SK-N-SH (cell line): ENCODE measurements at regions not wholly inside any gene's neighbourhood (a gene's known extent, or its start where the extent isn't known, plus 50 kb on each side); places are given as distances from the start of the nearest gene placed in this dataset.

ENCODE experiments used
- CTCF ChIA-PET: fragments of 300-600, 350-600 bp; formaldehyde crosslinking; extraction: SDS; loops from one replicate; lab custom pipeline; 2021; lab: Yijun Ruan, JAX
- POLR2A ChIA-PET: fragments of 350-600 bp; sonication (Branson Sonifier 250); formaldehyde crosslinking; extraction: SDS; loops from one replicate; lab custom pipeline; 2020; ENCODE audit warnings: antibody characterized with exemption, inconsistent platforms; lab: Yijun Ruan, JAX
- DNase-seq: peaks from one replicate; pipeline ENCODE4 v3.0.0; 2012
- H2AFZ ChIP-seq: fragments of 200-600 bp; sonication (generic); 2 replicates; pipeline ENCODE4 v1.8.1; 2016; ENCODE audit warnings: antibody characterized with exemption, mild to moderate bottlenecking, low read depth
- H3F3A ChIP-seq: fragments of 200-600 bp; sonication (generic); replicated peaks from 2 replicates; pipeline ENCODE3; 2016; ENCODE audit warnings: antibody characterized with exemption, mild to moderate bottlenecking; ENCODE audit not compliant: insufficient read depth
- H3K27ac ChIP-seq, 2 experiments: fragments of 200-500 bp in 1 of 2; fragments of 200-600 bp in 1 of 2; sonication (Bioruptor generic) in 1 of 2; sonication (generic), shearing (Covaris generic) in 1 of 2; 2 replicates each; pipeline versions ENCODE4 v1.5.1 to v1.6.1; 2014 to 2016; ENCODE audit warnings: low read depth in 2 of 2, inconsistent platforms in 1 of 2, low read length in 1 of 2, mild to moderate bottlenecking in 1 of 2, mixed read lengths in 1 of 2
- H3K27me3 ChIP-seq: fragments of 200-600 bp; sonication (generic), shearing (Covaris generic); 2 replicates; pipeline ENCODE4 v1.6.1; 2016; ENCODE audit warnings: mixed run types; ENCODE audit not compliant: insufficient read depth
- H3K36me3 ChIP-seq, 2 experiments: fragments of 200-500 bp in 1 of 2; fragments of 200-600 bp in 1 of 2; sonication (Bioruptor generic) in 1 of 2; sonication (generic) in 1 of 2; replicated peaks in 1 of 2; 2 replicates each; pipeline versions ENCODE3 to v1.5.1; 2014 to 2016; ENCODE audit warnings: low read length in 1 of 2, mild to moderate bottlenecking in 1 of 2; ENCODE audit not compliant: insufficient read depth in 2 of 2, control insufficient read depth in 1 of 2
- H3K4me1 ChIP-seq, 2 experiments: fragments of 200-500 bp in 1 of 2; fragments of 200-600 bp in 1 of 2; sonication (Bioruptor generic) in 1 of 2; sonication (generic), shearing (Covaris generic) in 1 of 2; 2 replicates each; pipeline versions ENCODE4 v1.5.1 to v1.6.1; 2014 to 2016; ENCODE audit warnings: low read depth in 1 of 2, low read length in 1 of 2, mixed run types in 1 of 2; ENCODE audit not compliant: insufficient read depth in 2 of 2, control insufficient read depth in 1 of 2
- H3K4me2 ChIP-seq: fragments of 200-600 bp; sonication (generic), shearing (Covaris generic); 2 replicates; pipeline ENCODE4 v1.6.1; 2017; ENCODE audit warnings: mixed run types
- H3K4me3 ChIP-seq, 2 experiments: fragments of 200-500 bp in 1 of 2; fragments of 200-600 bp in 1 of 2; sonication (Bioruptor generic) in 1 of 2; sonication (generic), shearing (Covaris generic) in 1 of 2; 2 replicates each; pipeline versions ENCODE4 v1.5.1 to v1.8.1; 2014 to 2016; ENCODE audit warnings: low read depth in 2 of 2, inconsistent platforms in 1 of 2, low read length in 1 of 2, mild to moderate bottlenecking in 1 of 2, mixed read lengths in 1 of 2, moderate library complexity in 1 of 2
- H3K79me2 ChIP-seq: fragments of 200-600 bp; sonication (generic); 2 replicates; pipeline ENCODE4 v1.8.1; 2017; ENCODE audit warnings: mild to moderate bottlenecking; ENCODE audit not compliant: insufficient read depth
- H3K9ac ChIP-seq: fragments of 200-600 bp; sonication (generic); 2 replicates; pipeline ENCODE4 v1.6.1; 2017; ENCODE audit warnings: mixed run types
- H3K9me2 ChIP-seq: fragments of 200-600 bp; sonication (generic); 2 replicates; pipeline ENCODE4 v1.6.1; 2017; ENCODE audit warnings: mixed run types
- H3K9me3 ChIP-seq: fragments of 200-600 bp; sonication (generic); 2 replicates; pipeline ENCODE4 v1.6.1; 2017; ENCODE audit warnings: mixed run types, mild to moderate bottlenecking, moderate library complexity
- H4K20me1 ChIP-seq: fragments of 200-600 bp; sonication (generic); 2 replicates; pipeline ENCODE4 v1.6.1; 2017; ENCODE audit warnings: mild to moderate bottlenecking, mixed run types; ENCODE audit not compliant: insufficient read depth
- CHD2 ChIP-seq: fragments of 150-350 bp; IDR thresholded peaks from 2 replicates; pipeline ENCODE4 v1.6.1; 2018; ENCODE audit warnings: low read length; ENCODE audit not compliant: partially characterized antibody
- CTCF ChIP-seq: fragments of 200-600 bp; sonication (generic); IDR thresholded peaks from 2 replicates; pipeline ENCODE4 v1.6.1; 2017; ENCODE audit warnings: antibody characterized with exemption, mild to moderate bottlenecking, moderate library complexity
- ELF1 ChIP-seq: IDR thresholded peaks from 2 replicates; pipeline ENCODE4 v1.4.0; 2012
- EP300 ChIP-seq, 2 experiments: IDR thresholded peaks; 2 replicates each; pipeline versions ENCODE4 v1.4.0 to v1.6.1; 2012; ENCODE audit warnings: borderline replicate concordance in 1 of 2, low read depth in 1 of 2, low read length in 1 of 2
- EZH2phosphoT487 ChIP-seq: fragments of 200-600 bp; sonication (generic); IDR thresholded peaks from 2 replicates; pipeline ENCODE4 v1.6.1; 2017; ENCODE audit warnings: low read depth, mixed run types, mild to moderate bottlenecking, antibody characterized with exemption, moderate library complexity, borderline replicate concordance
- MAX ChIP-seq: IDR thresholded peaks from 2 replicates; pipeline ENCODE4 v1.4.0; 2012; ENCODE audit warnings: low read depth
- PBX3 ChIP-seq: IDR thresholded peaks from 2 replicates; pipeline ENCODE4; 2012
- POLR2AphosphoS5 ChIP-seq: IDR thresholded peaks from 2 replicates; pipeline ENCODE4 v1.6.1; 2012; ENCODE audit warnings: low read depth, low read length
- RAD21 ChIP-seq: IDR thresholded peaks from 2 replicates; pipeline ENCODE4 v1.6.1; 2012; ENCODE audit warnings: mild to moderate bottlenecking, low read length
- REST ChIP-seq: IDR thresholded peaks from 2 replicates; pipeline ENCODE4 v1.6.1; 2012; ENCODE audit warnings: mild to moderate bottlenecking, low read depth, low read length, moderate library complexity
- RFX5 ChIP-seq: IDR thresholded peaks from 2 replicates; pipeline ENCODE4 v1.6.1; 2012; ENCODE audit warnings: mild to moderate bottlenecking, improper control_type of control experiment, low read length
- TCF12 ChIP-seq: IDR thresholded peaks from 2 replicates; pipeline ENCODE4 v1.4.0; 2012
- USF1 ChIP-seq: IDR thresholded peaks from 2 replicates; pipeline ENCODE4 v1.4.0; 2012; ENCODE audit warnings: low read depth, borderline replicate concordance
- USF2 ChIP-seq: fragments of 150-350 bp; IDR thresholded peaks from 2 replicates; pipeline ENCODE4 v1.6.1; 2017; ENCODE audit warnings: antibody characterized with exemption, low read length, low read depth, borderline replicate concordance
- WGBS: methylation state at CpG from one replicate; pipeline ENCODE4 v1.1.6; 2017; ENCODE audit warnings: low lambda C conversion rate; 5-methylcytosine and 5-hydroxymethylcytosine counted together

- Histone ChIP-seq H4K20me1 (no peaks in the 10 kb centered on the region), H3K4me3 (no peak overlapping the region), H3K9ac (no peak overlapping the region)
- WGBS, result 83% methylated on average over 7 of the region's 7 CpGs
- TF ChIP-seq PBX3, result no peak
- TF ChIP-seq TCF12, result no peak
- no peak for TF ChIP-seq EP300 (IDR thresholded peaks at IDR 0.05; ENCODE audit: borderline replicate concordance in 1 of 2, low read depth in 1 of 2, low read length in 1 of 2)
- TF ChIP-seq CTCF, result no peak
- TF ChIP-seq RAD21, result no peak
- TF ChIP-seq ELF1, result no peak
- no peak for TF ChIP-seq MAX
- no peak for TF ChIP-seq CHD2
- TF ChIP-seq RFX5, result no peak
- TF ChIP-seq USF2, result no peak
- no peak for TF ChIP-seq USF1
- TF ChIP-seq EZH2phosphoT487, result no peak
- TF ChIP-seq POLR2AphosphoS5, result no peak
- no peak for TF ChIP-seq REST
- TF ChIP-seq, all 33 proteins: peak for 0
- no peak for DNase-seq
- H2AFZ ChIP-seq, result no peak overlapping the region
- H3K36me3 ChIP-seq, result no peaks in the 10 kb centered on the region
- peaks cover 42% of the 10 kb centered on the region; the same call in 1 of the 2 replicates for H3K27me3 ChIP-seq
- no peaks in the 10 kb centered on the region for H3K79me2 ChIP-seq
- ChIA-PET POLR2A (interaction anchor here (0.8 kb wide), 1 partner anchor 263 kb away, joined by 4 read pairs; no protein-coding TSS in a partner anchor), CTCF (interaction anchor here (0.8 to 2.1 kb wide), 7 partner anchors 9 to 482 kb away, joined by 3 to 14 read pairs (median 3); no protein-coding TSS in a partner anchor)
- no peak overlapping the region for H3K27ac ChIP-seq
- H3K4me1 ChIP-seq, result peaks cover 0 to 6% of the 10 kb centered on the region in 2 experiments; a peak in 2 of 4 replicates
- no peaks in the 10 kb centered on the region for H3F3A ChIP-seq
- H3K4me2 ChIP-seq, result no peak overlapping the region
- no peaks in the 10 kb centered on the region for H3K9me3 ChIP-seq
- no peaks in the 10 kb centered on the region for H3K9me2 ChIP-seq
These were observed 396.8 kb downstream of the SEC14L1 start for GRCh38 chr17:77537566-77537965.
